HCT116 (cell line): ENCODE measurements at regions not wholly inside any gene's neighbourhood (a gene's known extent, or its start where the extent isn't known, plus 50 kb on each side); places are given as distances from the start of the nearest gene placed in this dataset.

Source experiments
- ATAC-seq: fragments of 200-7000 bp; cut with Tn5 transposase; 2 replicates; pipeline ENCODE4 v1.9.1; 2020; ENCODE audit warnings: mild to moderate bottlenecking, moderate library complexity
- BruUV-seq: library from RNA; stranded (reverse); fragments of 400-500 nt; replicated peaks from 2 replicates; lab custom pipeline; 2021; lab: Mats Ljungman, UMichigan
- CTCF ChIA-PET: fragments of 300-600 bp; sonication (Branson Sonifier 250); formaldehyde crosslinking; loops from one replicate; lab custom pipeline; 2021; ENCODE audit warnings: antibody characterized with exemption; lab: Charles Lee
- POLR2A ChIA-PET: fragments of 300-600, 350-600 bp; sonication (Branson Sonifier 250); formaldehyde crosslinking; loops from one replicate; lab custom pipeline; 2021; ENCODE audit warnings: antibody characterized with exemption; lab: Charles Lee
- RAD21 ChIA-PET, 2 experiments: fragments of 300-600 bp; sonication (Branson Sonifier 250); formaldehyde crosslinking; loops; one replicate each; lab custom pipeline; 2023; ENCODE audit warnings: low total read pairs in 2 of 2; ENCODE audit not compliant: uncharacterized antibody in 2 of 2, unreplicated experiment in 2 of 2, low non-redundant PET in 1 of 2; lab: Charles Lee
- DNase-seq: peaks from one replicate; pipeline ENCODE4 v3.0.0-alpha.2; 2010; ENCODE audit warnings: low read depth, low spot score
- H2AFZ ChIP-seq: fragments of 200-600 bp; shearing (Covaris generic), sonication (generic); 2 replicates; pipeline ENCODE4 v1.6.1; 2017; ENCODE audit warnings: low read depth, mixed run types, mixed read lengths, antibody characterized with exemption, low read length; ENCODE audit not compliant: poor library complexity, severe bottlenecking
- H3K27ac ChIP-seq: 2 replicates; pipeline ENCODE4 v1.5.1; 2012; ENCODE audit warnings: low read depth, low read length
- H3K27me3 ChIP-seq: fragments of 200-600 bp; sonication (generic); 2 replicates; pipeline ENCODE4 v1.6.1; 2016; ENCODE audit warnings: mixed run types, low read length, mixed read lengths; ENCODE audit not compliant: insufficient read depth
- H3K36me3 ChIP-seq, 2 experiments: fragments of 200-500 bp in 1 of 2; fragments of 200-600 bp in 1 of 2; sonication (Bioruptor generic) in 1 of 2; sonication (generic) in 1 of 2; 2 replicates each; pipeline versions ENCODE4 v1.5.1 to v1.6.1; 2014 to 2016; ENCODE audit warnings: low read length in 2 of 2, inconsistent platforms in 1 of 2, mixed read lengths in 1 of 2, mixed run types in 1 of 2; ENCODE audit not compliant: insufficient read depth in 2 of 2, control insufficient read depth in 1 of 2
- H3K4me1 ChIP-seq, 2 experiments: fragments of 200-600 bp in 1 of 2; sonication (generic) in 1 of 2; 2 replicates each; pipeline versions ENCODE4 v1.5.1 to v1.6.1; 2012 to 2017; ENCODE audit warnings: low read length in 2 of 2, inconsistent platforms in 1 of 2, mild to moderate bottlenecking in 1 of 2, mixed read lengths in 1 of 2, mixed run types in 1 of 2, moderate library complexity in 1 of 2; ENCODE audit not compliant: insufficient read depth in 2 of 2, control insufficient read depth in 1 of 2
- H3K4me2 ChIP-seq: fragments of 200-600 bp; sonication (generic); 2 replicates; pipeline ENCODE4 v1.6.1; 2017; ENCODE audit warnings: mixed run types, low read length, mixed read lengths
- H3K4me3 ChIP-seq, 2 experiments: fragments of 200-600 bp in 1 of 2; sonication (generic) in 1 of 2; replicated peaks in 1 of 2; 2 replicates each; pipeline ENCODE4 v1.5.1; 2011 to 2016; ENCODE audit warnings: low read length in 2 of 2, control low read depth in 1 of 2, low read depth in 1 of 2, mild to moderate bottlenecking in 1 of 2, mixed read lengths in 1 of 2, mixed run types in 1 of 2
- H3K79me2 ChIP-seq: fragments of 200-600 bp; sonication (generic); 2 replicates; pipeline ENCODE4 v1.6.1; 2017; ENCODE audit warnings: mild to moderate bottlenecking, mixed run types, low read length, moderate library complexity, mixed read lengths; ENCODE audit not compliant: insufficient read depth
- H3K9ac ChIP-seq: fragments of 200-600 bp; sonication (generic); 2 replicates; pipeline ENCODE4 v1.6.1; 2016; ENCODE audit warnings: low read length, mixed read lengths
- H3K9me2 ChIP-seq: fragments of 200-600 bp; sonication (generic), shearing (Covaris generic); 2 replicates; pipeline ENCODE4 v1.6.1; 2017; ENCODE audit warnings: mixed run types, mild to moderate bottlenecking, moderate library complexity; ENCODE audit not compliant: insufficient read depth
- H3K9me3 ChIP-seq, 2 experiments: fragments of 200-500 bp in 1 of 2; fragments of 200-600 bp in 1 of 2; sonication (Bioruptor generic) in 1 of 2; sonication (generic) in 1 of 2; 2 replicates each; pipeline ENCODE4 v1.6.1; 2014 to 2017; ENCODE audit warnings: low read length in 2 of 2, mixed read lengths in 2 of 2, inconsistent platforms in 1 of 2, low read depth in 1 of 2, mild to moderate bottlenecking in 1 of 2, mixed run types in 1 of 2, moderate library complexity in 1 of 2; ENCODE audit not compliant: control insufficient read depth in 1 of 2, insufficient read depth in 1 of 2
- H4K20me1 ChIP-seq: fragments of 200-600 bp; sonication (generic), shearing (Covaris generic); 2 replicates; pipeline ENCODE4 v1.6.1; 2017; ENCODE audit warnings: mixed run types, mild to moderate bottlenecking, moderate library complexity; ENCODE audit not compliant: insufficient read depth
- CEBPB ChIP-seq: IDR thresholded peaks from 2 replicates; pipeline ENCODE4 v1.6.1; 2012; ENCODE audit warnings: low read depth
- EGR1 ChIP-seq: IDR thresholded peaks from 2 replicates; pipeline ENCODE4 v1.6.1; 2012; ENCODE audit warnings: low read depth
- ELF1 ChIP-seq: IDR thresholded peaks from 2 replicates; pipeline ENCODE4 v1.6.1; 2012; ENCODE audit warnings: low read depth, borderline replicate concordance
- EZH2phosphoT487 ChIP-seq: fragments of 200-600 bp; IDR thresholded peaks from 2 replicates; pipeline ENCODE4 v1.6.1; 2018; ENCODE audit warnings: antibody characterized with exemption, borderline replicate concordance
- JUND ChIP-seq: IDR thresholded peaks from 2 replicates; pipeline ENCODE4 v1.6.1; 2012
- POLR2A ChIP-seq: IDR thresholded peaks from 2 replicates; pipeline ENCODE4 v1.7.0; 2011; ENCODE audit warnings: borderline replicate concordance; ENCODE audit not compliant: insufficient read depth, insufficient read length; ENCODE audit errors: extremely low read depth
- POLR2AphosphoS5 ChIP-seq: IDR thresholded peaks from 2 replicates; pipeline ENCODE4 v1.6.1; 2011; ENCODE audit warnings: mild to moderate bottlenecking, low read depth, low read length, moderate library complexity
- SP1 ChIP-seq: IDR thresholded peaks from 2 replicates; pipeline ENCODE4 v1.6.1; 2012; ENCODE audit warnings: low read depth
- SRF ChIP-seq: IDR thresholded peaks from 2 replicates; pipeline ENCODE4 v1.6.1; 2012; ENCODE audit warnings: low read depth
- TCF7L2 ChIP-seq: IDR thresholded peaks from 2 replicates; pipeline ENCODE4 v1.7.0; 2011; ENCODE audit warnings: borderline replicate concordance, inconsistent platforms; ENCODE audit not compliant: insufficient read depth, insufficient read length; ENCODE audit errors: extremely low read depth
- ZNF274 ChIP-seq: fragments of 200-500 bp; sonication (Bioruptor generic); IDR thresholded peaks from 2 replicates; pipeline ENCODE4 v1.6.1; 2014; ENCODE audit warnings: mild to moderate bottlenecking, low read depth, low read length, inconsistent platforms
- intact Hi-C: fragments of 100-400 bp; cut with micrococcal nuclease; formaldehyde crosslinking; loops from 2 replicates; pipeline ENCODE4 v1.10.0; 2022
- TF ChIP-seq, protein P1 (sequence below): IDR thresholded peaks from 2 replicates; pipeline ENCODE4 v1.6.1; 2011; ENCODE audit warnings: mild to moderate bottlenecking, low read length, moderate library complexity; ENCODE audit not compliant: insufficient replicate concordance; ENCODE audit errors: extremely low read depth
- TF ChIP-seq, protein P2 (sequence below), 3 experiments: fragments of 200-600 bp in 1 of 3; sonication (generic) in 1 of 3; IDR thresholded peaks in 2 of 3; conservative IDR thresholded peaks in 1 of 3; 2 replicates each; pipeline ENCODE4 v1.5.1; 2012 to 2017; ENCODE audit warnings: low read depth in 2 of 3, low read length in 2 of 3, antibody characterized with exemption in 1 of 3, borderline replicate concordance in 1 of 3, control low read depth in 1 of 3, mild to moderate bottlenecking in 1 of 3, mixed read lengths in 1 of 3, mixed run types in 1 of 3, moderate library complexity in 1 of 3; ENCODE audit not compliant: insufficient read depth in 1 of 3
- TF ChIP-seq, protein P3 (sequence below): IDR thresholded peaks from 2 replicates; pipeline ENCODE4 v1.6.1; 2012; ENCODE audit warnings: low read depth

DNA sequence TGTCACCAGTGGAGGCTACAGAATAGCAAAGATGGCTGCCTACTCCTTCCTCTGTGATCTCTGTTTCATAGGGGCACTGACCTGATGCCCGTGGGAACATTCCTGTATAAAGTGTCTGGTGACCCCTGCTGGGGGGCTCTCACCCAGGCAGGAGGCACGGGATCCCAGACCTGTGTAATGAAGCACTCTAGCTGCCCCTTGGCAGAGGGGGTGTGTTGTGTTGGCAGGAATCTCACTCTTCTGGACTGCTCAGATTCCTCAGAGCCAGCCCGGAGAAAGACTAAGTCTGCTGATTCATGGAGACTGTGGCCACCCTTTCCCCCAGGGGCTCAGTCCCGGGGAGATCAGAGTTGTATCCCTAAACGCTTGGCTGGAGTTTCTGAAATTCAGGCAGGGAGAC, 648.3 kb downstream of the SPRY1 start:
- Histone ChIP-seq H4K20me1 (no peaks in the 10 kb centered on the region), H3K4me1 (no peaks in the 10 kb centered on the region), H3K27ac (no peak overlapping the region), H2AFZ (no peak overlapping the region), H3K79me2 (no peaks in the 10 kb centered on the region), H3K9me3 (no peaks in the 10 kb centered on the region), H3K9ac (no peak overlapping the region), H3K36me3 (no peaks in the 10 kb centered on the region), H3K4me2 (no peak overlapping the region), H3K27me3 (no peaks in the 10 kb centered on the region), H3K9me2 (no peaks in the 10 kb centered on the region), H3K4me3 (no peak overlapping the region)
- DNase-seq (no peak), ATAC-seq (peak; percentile 32; the same call in 1 of the 2 replicates)
- ChIA-PET CTCF (no interaction called here), POLR2A (no interaction called here), RAD21 (no interaction called here)
- no TSS peak for BruUV-seq
- TF ChIP-seq, protein P1, sequence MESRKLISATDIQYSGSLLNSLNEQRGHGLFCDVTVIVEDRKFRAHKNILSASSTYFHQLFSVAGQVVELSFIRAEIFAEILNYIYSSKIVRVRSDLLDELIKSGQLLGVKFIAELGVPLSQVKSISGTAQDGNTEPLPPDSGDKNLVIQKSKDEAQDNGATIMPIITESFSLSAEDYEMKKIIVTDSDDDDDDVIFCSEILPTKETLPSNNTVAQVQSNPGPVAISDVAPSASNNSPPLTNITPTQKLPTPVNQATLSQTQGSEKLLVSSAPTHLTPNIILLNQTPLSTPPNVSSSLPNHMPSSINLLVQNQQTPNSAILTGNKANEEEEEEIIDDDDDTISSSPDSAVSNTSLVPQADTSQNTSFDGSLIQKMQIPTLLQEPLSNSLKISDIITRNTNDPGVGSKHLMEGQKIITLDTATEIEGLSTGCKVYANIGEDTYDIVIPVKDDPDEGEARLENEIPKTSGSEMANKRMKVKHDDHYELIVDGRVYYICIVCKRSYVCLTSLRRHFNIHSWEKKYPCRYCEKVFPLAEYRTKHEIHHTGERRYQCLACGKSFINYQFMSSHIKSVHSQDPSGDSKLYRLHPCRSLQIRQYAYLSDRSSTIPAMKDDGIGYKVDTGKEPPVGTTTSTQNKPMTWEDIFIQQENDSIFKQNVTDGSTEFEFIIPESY = no peak
- no peak for TF ChIP-seq EGR1
- TF ChIP-seq POLR2AphosphoS5 = no peak
- TF ChIP-seq POLR2A = no peak
- TF ChIP-seq CEBPB = no peak
- TF ChIP-seq EZH2phosphoT487 = no peak
- intact Hi-C loops = no loop called here

DNA sequence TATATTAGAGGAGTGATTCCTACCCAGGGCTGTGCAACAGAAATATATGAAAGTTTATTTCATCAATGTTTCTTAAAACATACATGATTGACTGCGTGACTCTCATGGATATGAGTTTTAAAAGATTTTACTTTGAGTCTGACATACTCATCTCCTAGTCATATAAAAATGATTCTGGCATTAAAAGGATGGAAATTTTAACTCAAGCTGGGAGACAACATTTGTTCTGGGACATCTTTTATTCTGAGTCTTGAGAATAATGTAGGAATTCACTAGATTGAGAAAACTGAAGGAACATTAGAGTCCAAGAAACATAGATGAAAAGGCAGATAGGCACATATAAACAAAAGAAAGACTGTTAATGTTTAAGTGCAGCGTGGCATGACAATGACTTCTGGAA, 649.6 kb downstream of the SPRY1 start:
- no peaks in the 10 kb centered on the region for H4K20me1 ChIP-seq
- no peak overlapping the region for H3K9ac ChIP-seq
- H3K79me2 ChIP-seq = no peaks in the 10 kb centered on the region
- H3K27ac ChIP-seq = no peak overlapping the region
- no peaks in the 10 kb centered on the region for H3K36me3 ChIP-seq
- no TSS peak for BruUV-seq
- no peak overlapping the region for H3K4me2 ChIP-seq
- no peaks in the 10 kb centered on the region for H3K9me2 ChIP-seq
- ChIA-PET RAD21 (no interaction called here), POLR2A (no interaction called here), CTCF (no interaction called here)
- no peak overlapping the region for H2AFZ ChIP-seq
- no peaks in the 10 kb centered on the region for H3K9me3 ChIP-seq
- no peak for DNase-seq
- ATAC-seq = no peak
- no peaks in the 10 kb centered on the region for H3K4me1 ChIP-seq
- H3K4me3 ChIP-seq = no peak overlapping the region
- intact Hi-C loops = no loop called here
- no peaks in the 10 kb centered on the region for H3K27me3 ChIP-seq
- TF ChIP-seq, protein P2, sequence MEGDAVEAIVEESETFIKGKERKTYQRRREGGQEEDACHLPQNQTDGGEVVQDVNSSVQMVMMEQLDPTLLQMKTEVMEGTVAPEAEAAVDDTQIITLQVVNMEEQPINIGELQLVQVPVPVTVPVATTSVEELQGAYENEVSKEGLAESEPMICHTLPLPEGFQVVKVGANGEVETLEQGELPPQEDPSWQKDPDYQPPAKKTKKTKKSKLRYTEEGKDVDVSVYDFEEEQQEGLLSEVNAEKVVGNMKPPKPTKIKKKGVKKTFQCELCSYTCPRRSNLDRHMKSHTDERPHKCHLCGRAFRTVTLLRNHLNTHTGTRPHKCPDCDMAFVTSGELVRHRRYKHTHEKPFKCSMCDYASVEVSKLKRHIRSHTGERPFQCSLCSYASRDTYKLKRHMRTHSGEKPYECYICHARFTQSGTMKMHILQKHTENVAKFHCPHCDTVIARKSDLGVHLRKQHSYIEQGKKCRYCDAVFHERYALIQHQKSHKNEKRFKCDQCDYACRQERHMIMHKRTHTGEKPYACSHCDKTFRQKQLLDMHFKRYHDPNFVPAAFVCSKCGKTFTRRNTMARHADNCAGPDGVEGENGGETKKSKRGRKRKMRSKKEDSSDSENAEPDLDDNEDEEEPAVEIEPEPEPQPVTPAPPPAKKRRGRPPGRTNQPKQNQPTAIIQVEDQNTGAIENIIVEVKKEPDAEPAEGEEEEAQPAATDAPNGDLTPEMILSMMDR (IDR thresholded peaks at IDR 0.05 in 2 of 3, conservative IDR thresholded peaks at IDR 0.05 in 1 of 3; ENCODE audit: borderline replicate concordance in 1 of 3, insufficient read depth in 1 of 3, low read depth in 2 of 3, low read length in 2 of 3) = no peak
- TF ChIP-seq ZNF274 = no peak
- TF ChIP-seq ELF1 = no peak
- no peak for TF ChIP-seq JUND
- TF ChIP-seq, protein P3, sequence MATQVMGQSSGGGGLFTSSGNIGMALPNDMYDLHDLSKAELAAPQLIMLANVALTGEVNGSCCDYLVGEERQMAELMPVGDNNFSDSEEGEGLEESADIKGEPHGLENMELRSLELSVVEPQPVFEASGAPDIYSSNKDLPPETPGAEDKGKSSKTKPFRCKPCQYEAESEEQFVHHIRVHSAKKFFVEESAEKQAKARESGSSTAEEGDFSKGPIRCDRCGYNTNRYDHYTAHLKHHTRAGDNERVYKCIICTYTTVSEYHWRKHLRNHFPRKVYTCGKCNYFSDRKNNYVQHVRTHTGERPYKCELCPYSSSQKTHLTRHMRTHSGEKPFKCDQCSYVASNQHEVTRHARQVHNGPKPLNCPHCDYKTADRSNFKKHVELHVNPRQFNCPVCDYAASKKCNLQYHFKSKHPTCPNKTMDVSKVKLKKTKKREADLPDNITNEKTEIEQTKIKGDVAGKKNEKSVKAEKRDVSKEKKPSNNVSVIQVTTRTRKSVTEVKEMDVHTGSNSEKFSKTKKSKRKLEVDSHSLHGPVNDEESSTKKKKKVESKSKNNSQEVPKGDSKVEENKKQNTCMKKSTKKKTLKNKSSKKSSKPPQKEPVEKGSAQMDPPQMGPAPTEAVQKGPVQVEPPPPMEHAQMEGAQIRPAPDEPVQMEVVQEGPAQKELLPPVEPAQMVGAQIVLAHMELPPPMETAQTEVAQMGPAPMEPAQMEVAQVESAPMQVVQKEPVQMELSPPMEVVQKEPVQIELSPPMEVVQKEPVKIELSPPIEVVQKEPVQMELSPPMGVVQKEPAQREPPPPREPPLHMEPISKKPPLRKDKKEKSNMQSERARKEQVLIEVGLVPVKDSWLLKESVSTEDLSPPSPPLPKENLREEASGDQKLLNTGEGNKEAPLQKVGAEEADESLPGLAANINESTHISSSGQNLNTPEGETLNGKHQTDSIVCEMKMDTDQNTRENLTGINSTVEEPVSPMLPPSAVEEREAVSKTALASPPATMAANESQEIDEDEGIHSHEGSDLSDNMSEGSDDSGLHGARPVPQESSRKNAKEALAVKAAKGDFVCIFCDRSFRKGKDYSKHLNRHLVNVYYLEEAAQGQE = no peak
- no peak for TF ChIP-seq CEBPB
- no peak for TF ChIP-seq EGR1
- no peak for TF ChIP-seq SRF
- no peak for TF ChIP-seq SP1
- no peak for TF ChIP-seq TCF7L2
- TF ChIP-seq EZH2phosphoT487 = no peak
